HK-2 (cell line): ENCODE measurements at regions not wholly inside any gene's neighbourhood (a gene's known extent, or its start where the extent isn't known, plus 50 kb on each side); places are given as distances from the start of the nearest gene placed in this dataset.
A peak's percentile ranks its signal among the peaks of the same experiment; 100 is the strongest.

ENCODE experiments used
- DNase-seq: peaks from one replicate; pipeline ENCODE4 v3.0.0-alpha.2; 2018; ENCODE audit not compliant: unreplicated experiment

DNA sequence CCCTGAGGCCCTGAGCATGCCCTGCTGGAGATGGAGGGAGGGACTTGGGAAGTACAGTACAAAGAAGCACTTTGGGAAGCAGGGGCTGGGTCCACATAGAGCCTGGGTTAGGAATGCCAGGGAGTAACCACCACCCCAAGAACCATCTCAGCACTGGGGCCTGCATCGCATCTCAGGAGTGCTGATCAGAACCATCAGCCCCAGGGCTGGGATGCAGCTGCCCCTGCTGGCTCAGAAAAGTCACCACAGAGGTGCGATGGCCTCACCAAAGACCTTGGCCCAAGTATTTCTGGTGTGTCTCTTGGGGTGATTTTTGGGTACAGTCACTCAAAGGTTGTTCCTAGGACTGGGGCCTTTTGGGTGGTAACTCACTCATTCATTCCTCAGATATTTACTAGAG is 236.8 kb upstream of the MVB12B start:
- no peak for DNase-seq

DNA sequence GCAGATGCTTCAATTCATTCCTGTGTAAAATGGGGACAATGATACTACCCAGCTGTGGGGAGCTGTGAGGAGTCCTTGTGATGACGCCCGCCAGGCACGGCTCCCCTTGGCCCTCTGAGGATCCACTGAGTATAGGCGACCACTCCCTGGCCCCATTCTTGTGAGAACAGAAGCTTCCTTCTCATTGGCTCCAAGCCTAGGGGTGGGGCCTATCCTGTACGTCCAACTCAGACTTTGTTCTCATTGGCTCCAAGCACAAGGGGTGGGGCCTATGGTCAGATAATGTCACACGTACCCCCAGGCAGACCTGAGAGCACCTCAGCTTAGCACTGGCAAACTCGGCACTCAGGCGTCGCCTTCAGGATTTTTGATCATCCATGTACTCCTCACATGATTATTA is 232.9 kb upstream of the MVB12B start:
- DNase-seq = no peak

DNA sequence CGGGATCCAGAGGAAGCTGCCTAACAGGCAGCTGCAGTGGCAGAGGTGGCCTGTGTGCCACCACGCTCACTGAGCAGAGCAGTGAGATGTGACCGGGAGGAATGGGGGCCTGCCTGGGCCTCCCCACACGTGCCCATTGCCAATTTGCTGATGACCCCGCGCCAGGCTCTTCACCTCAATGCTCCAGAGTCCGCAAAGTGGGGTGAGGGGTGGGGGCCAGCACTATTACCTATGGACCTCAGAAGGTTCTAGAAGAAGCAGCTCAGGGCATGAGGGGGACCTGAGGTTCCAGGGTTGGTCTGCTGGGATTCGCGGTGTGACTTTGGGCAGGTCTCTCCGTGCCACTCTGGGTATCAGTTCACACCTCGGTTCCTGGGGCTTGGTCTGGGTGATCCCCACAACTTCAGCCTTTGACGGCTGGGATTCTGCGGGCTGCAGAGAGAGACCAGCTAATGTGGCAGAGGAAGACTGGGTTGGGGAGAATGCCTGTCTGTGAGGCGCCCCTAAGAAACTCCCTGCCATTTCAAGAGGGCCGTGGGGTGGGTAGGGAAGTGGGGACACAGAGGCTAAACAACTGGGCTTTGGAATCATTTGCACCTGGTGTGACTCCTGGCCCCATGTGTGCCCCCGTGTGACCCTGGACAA is 231.0 kb upstream of the MVB12B start:
- DNase-seq = no peak

DNA sequence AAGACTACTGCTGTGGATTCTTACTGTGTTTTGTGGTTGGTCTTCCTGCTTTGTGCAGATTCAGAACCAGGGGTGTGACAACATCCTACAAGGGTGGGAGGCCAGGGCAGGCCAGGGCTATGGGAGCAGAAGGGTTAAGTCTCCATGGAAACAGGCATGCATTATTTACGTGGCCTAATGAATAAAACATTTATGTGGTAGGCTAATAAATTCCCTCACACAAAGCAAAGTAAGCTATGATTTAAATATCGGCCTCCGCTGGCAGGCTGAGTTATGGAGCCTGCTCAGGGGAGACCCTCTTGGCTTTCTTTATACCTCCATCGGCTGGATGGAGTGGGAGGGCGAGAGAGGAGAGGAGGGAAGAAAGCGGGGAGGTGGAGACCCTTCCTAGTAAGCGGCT is 230.3 kb upstream of the MVB12B start:
- DNase-seq = no peak

DNA sequence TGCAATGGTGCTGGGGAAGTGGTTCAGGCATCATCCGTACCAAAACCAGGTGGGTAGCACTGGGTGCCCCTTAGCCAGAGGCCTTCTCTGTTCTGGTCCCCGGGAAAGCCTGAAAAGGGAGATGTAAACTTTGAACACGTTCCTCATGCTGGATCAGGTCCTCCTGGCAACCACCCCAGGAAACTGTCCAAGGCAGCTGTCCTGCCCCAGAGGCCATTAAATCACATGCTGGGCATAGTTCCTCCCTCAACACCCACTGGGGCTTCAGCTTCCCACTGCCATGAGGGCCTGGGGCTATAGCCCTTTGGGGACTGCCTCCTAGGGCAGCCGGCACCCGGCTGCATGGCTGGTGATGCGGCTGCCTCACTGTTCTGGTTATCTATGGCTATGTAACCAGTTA is 228.9 kb upstream of the MVB12B start:
- DNase-seq = no peak

DNA sequence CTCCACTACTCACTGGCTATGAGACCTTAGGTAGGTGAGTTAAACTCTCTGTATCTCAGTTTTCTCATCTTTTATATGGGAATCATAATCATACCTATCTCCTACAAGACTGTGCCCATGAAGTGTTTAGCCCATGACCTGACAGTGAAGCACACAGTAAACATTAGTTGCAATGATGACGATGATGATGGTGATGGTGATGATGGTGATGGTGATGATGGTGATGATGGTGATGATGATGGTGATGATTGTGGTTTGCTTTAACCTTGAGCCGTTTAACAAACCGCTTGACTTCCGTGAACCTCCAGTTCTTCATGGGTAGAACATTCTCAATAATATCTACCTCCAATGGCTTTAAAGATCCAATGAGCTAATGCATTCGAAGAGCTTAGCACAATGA is 220.2 kb upstream of the MVB12B start:
- no peak for DNase-seq

DNA sequence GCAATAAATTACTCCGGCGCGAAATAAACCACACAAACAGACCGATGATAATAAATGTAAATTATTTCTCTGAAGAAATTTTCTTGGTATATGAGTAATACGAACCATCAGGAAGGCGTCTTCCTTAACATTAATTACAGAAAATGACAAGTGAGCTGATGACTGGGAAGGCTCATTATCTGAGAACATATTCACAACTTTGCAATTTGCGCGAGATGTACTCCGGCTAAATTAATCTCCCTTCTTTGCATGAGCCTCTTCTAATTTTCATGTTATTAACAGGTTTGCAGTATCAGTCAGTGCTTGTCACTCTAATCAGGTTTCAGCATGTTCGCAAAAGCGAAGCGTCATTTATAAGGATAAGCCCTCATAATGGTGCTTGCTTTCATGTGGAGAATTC is 218.9 kb upstream of the MVB12B start:
- no peak for DNase-seq

DNA sequence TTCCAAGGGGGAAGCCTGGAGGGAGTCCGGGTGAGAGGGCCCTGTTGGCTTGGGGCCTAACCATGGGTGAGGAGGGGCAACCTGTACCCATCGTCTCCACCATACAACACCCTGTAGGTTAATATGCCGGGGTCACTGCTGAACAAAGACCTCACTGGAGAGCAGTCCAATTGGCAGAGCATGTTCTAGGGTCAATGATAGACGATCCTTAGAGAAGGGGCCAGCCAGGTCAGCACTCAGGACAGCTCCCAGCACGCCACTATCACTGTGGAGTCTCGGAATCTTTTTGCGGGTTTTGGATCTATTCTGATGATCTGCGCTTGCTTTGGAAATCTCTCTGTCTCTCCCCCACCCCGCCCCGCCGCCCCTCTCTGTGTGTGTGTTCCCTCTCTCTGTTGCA is 218.4 kb upstream of the MVB12B start:
- DNase-seq = peak; percentile 8

DNA sequence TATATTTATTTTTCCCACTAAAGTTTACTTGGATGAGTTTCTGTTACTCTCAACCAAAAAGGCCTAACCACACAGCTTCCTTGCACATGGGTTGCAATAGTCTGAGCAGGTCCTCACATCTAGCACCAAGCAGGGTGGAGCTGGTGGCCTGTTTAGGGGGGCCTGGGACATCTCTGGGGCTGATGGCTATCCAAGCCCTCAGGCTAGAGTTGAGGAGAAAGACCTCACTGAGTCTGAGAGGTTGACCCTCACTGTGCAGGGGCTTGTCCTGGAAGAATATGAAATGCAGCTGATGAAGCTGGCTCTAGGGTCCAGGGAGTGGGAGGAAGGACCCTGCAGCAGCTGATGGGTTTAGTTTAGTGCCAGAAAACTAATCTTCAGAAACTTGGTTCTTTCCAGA is 217.1 kb upstream of the MVB12B start:
- no peak for DNase-seq

DNA sequence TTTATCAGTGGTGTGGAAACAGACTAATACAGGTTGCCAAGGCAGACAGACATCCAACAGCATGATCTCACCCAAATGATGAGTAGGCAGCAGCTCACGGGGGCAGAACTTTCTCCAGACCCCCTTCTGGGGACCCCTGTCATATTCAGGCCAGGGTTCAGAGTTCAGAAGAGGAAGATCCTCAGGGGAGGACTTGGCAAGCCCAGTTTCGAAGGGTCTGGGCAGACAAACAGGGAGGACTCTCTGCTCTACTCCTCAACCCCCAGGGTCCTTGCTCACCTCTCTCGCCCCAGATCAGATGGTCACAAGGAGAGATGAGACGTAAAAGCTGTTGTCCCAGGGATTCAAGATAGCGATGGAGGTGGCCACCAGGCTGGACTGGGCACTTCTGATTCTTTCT is 215.1 kb upstream of the MVB12B start:
- DNase-seq = no peak

DNA sequence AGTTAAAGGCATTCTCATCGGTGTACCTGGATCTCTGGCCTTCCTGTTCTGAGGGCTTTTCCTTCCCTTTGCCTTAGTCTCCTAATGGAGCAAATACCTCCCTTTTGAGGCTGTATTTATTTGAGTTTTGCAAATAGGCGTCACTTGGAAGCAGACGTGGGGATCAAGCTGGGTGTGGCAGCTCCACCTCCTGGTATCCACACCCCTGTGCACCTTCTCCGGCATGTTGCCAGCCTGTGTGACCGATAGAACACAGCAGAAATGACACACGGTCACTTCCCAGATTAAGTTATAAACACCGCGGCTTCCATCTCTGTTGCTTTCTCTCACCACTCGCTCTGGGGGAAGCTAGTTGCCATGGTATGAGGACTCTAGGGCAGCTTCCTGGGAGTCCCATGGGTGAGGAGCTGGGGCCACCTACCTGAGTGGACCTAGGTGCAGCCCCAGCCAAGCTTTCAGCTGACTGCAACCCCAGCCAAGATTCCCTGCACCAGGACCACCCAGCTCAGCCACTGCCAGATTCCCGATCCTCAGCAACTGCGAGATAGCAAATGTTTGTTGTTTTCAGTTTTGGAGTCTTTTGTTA is 214.4 kb upstream of the MVB12B start:
- no peak for DNase-seq

DNA sequence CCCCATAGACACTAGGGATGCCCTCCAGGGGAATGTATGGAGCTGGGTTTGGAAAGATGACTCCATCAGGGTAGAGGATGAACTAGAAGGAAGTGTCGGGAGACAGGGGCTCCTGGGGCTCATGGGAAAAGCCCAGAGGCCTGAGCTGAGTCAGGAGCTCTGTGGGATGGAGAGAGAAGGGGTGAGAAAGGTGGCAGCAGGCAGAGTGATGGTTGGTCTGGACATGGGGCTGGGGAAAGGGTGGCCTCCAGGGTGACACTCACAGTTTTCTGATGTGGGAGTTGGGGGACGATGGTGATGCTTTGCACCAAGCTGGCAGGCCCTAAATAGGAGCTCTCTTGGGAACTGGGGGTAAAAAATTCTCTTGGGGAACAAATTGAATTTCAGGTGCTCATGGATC is 213.5 kb upstream of the MVB12B start:
- no peak for DNase-seq

DNA sequence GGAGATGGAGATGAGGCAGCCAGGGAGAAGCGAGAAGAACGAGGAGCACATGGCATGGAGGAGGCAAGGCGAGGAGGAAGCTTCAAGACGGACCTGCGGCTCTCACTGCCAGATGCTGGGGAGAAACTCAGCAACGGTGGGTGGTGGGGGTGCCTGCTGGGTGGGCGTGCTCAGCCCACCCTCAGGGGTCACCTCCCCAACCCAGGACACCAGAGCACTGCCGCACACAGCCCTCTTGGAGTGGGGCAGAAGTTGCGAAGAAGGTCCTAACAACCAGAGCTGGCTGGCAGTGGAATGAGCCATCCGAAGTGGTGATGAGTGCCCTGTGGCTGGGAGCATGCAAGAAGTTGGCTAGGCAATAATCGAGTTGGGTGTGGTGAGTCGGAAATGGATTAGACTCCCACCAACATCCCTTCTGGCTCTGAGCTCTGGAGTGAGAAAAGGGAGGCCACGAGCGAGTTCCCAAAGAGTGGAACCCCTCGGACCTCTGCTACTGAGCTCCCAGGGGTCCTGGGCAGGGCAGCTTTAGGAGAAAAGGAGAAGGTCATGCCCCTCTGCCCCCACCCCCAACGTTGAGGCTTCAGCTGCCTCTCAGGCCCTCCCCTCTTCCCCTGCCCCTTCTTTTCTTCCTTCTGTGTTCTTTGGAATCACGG is 212.7 kb upstream of the MVB12B start:
- no peak for DNase-seq

DNA sequence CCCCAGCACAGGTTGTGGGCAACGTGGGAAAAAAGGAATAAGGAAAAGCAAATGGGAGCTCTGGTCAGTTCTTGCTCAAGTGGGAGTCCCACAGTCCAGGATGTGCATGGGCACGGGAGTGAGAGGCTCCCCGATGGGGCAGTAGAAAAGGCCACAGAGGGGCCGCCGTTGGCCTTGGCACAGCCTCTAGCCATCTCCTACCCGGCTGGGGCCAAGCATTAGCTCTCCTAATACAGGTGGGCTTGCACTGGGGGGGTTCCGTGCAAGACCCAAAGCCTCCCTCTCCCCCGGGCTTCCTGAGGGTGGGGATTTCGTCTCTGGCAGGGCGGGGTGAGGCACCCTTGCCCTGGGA is 212.2 kb upstream of the MVB12B start:
- no peak for DNase-seq

DNA sequence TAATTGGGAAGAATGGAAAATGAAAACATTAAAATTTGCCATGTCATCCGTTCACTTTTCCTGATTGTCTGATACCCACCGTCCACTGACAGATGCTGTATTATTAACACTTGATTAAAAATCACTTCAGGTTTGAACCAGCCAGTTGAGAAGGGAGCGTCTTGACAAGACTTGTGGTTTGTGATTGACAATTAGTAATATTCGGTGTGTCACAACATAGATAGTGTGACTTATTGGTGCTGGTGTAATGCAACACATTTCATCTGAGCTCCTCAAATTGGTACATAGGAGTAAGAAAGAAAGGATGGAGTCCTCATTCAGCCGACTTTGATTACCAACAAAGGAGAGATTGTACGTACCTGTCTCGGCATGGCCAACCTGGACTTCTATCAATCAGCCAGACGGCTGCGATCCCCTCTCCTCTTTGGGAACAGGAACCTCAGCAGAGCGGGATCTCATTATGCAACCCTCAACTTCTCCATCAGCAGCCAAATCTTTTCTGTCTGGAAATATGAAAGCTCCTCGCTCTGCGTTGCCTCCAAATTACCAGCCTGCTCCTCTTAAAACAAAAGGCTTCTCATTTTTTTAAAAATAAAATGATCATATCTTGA is 211.7 kb upstream of the MVB12B start:
- DNase-seq = no peak

DNA sequence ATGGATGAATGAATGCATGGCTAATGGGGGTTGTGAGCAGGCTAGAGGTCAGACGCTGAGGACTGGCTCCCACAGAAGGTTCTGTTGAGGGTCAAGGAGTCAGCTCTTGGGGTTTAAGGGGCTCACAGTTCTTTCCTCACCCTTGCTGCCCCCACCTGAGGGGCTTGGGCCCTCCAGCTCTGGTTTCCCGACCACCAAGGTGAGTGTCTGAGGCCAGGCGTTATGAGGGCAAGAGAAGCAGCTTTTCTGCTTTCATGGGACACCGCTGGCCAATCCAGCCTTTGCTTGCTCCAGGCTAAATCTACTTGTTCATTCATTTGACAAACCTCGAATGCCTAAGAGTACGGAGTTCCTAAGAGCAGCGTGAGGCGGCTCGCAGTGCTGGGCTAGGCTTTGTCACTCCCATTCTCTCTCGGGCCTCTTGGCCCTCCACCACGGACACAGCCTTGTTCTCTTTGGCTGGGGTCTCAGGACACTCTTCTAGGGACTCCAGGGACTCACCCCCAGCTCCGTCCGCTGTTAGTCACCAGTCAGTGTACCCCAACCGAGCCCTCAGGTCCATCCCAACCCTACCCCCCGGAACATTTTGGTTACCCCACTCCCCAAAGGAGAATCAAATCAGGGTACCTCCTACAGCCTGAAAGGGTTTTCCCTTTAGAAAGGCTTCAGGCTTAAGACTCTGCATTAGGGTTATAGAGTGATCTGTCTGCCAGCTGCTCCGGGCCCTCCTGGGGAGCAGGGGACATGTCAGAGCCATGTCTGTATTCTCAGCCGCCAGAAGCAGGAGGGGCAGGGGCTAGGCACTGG is 210.1 kb upstream of the MVB12B start:
- no peak for DNase-seq

DNA sequence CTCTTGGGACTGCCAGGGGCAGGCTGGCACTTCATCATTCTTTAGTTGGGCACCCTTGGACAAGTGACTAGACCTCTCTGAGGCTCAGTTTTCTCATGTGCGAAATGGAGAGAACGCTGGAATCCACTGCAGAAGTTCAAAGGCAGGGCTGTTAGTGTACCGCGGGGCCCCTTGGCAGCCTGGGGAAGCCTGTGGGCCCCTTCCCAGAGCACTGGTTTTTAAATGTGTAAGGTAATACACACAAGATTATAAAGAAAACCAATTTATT is 209.5 kb upstream of the MVB12B start:
- no peak for DNase-seq

DNA sequence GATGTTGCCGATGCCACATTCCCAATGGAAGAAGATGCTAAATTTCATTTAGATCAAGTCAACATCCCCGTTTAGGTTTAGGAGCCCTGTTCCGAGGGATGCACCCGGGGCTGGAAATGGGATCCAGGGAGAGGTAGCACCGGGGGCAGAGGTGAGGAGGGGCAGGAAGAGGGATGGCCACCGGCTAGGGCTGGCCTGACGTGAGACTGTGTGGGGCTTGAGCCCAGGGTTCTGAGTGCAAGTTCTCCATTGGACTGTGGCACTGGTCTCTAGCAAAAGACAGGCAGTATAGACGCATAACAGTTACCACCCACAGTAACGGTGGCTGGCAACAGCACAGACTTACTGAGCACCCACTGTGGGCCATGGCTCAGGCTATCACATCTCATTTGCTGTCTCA is 209.0 kb upstream of the MVB12B start:
- no peak for DNase-seq

DNA sequence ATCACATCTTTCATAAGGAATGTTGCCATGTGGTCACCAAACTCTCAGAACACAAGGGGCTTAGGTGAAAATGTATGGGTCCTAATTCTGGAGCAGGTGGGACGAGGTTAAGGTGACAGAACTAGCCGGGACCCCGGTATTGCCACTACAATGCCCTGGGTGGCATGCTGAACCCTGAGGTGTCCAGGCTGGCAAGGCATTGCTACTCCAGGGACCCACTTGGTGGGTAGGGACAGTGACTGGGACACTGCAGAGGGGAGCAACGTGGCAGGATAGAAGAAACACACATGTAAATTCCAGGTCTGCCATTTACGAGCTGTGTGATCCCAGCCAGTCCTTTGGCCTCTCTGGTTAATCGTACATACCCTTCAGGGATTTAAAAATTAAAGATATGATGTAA is 206.9 kb upstream of the MVB12B start:
- no peak for DNase-seq

DNA sequence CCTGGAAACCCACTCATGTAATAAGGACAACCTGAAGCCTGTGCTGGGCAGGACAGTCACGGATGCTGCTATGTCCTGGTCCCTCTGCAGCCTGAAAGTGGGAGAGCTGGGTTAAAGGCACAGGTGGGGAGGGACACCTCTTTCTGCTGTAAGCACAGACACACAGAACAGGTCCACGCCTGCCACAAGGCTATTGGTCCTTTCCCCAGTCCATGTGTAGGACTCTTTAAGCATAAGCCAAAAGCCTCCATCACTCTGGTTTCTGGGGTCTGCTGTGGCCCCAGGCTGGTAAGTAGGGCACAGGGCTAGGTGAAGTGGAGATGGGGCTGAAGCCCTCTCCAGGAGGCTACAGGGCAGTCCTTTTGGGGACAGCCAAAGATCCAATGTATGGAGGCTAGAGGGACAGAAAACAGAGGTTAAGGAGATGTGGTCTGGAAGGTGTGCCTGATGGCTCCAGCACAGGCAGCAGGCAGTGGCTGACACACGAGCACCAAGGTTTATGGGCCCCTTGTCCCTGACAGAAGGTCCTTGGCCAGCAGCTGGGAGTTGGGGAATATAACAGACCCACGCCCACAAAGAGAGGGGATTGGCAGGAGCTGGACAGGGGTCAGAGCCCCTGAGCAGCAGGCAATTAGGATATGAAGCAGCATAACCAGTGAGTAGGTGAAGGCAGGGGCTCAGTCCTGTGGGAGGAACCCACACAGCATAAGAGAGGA is 203.6 kb upstream of the MVB12B start:
- DNase-seq = no peak

DNA sequence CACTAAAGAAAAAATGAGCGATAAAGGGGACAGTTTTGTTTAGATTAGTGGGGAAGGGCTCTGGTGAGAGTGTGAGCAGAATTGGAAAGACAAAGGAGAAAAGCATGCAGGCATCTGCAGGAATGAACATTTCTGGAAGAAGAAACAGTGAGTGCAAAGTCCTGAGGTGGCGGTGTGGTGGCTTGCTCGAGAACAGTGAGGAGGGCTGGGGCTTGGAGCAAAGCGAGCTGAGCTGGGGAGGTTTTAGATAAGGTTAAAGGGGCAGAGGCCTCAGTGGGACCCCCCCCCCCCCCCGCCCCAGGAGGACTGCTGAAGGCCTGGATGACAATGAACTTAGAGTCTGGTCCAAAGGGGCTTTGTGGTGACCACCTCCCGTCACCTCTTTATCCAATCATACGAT is 202.7 kb upstream of the MVB12B start:
- no peak for DNase-seq

DNA sequence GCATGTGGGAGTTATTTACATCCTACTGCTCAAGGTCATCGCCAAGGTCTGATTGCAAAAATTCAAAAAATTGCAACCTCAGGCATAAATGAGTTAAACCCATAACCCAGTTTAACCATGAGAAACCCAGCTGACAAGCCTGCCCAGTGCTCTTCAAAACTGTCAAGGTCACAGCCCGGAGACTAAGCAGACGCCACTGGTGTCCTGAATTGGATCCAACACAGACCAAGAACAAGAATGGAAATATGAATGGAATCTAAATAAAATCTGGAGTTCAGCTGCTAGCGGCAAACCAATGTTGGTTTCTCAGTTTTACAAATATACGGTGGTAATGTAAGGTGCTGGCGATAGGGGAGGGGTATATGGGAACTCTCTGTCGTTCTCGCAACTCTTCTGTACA is 201.5 kb upstream of the MVB12B start:
- DNase-seq = no peak
